OCI-LY1 (cell line): ENCODE measurements at regions not wholly inside any gene's neighbourhood (a gene's known extent, or its start where the extent isn't known, plus 50 kb on each side); places are given as distances from the start of the nearest gene placed in this dataset.

Source experiments
- EZH2 ChIP-seq: fragments of 200-600 bp; sonication (generic), shearing (Covaris generic); IDR thresholded peaks from 2 replicates; pipeline ENCODE4 v1.8.0; 2017; ENCODE audit warnings: borderline replicate concordance, mixed run types, mild to moderate bottlenecking, antibody characterized with exemption, low read length, moderate library complexity, mixed read lengths
- TF ChIP-seq, protein P1 (sequence below): fragments of 200-600 bp; sonication (generic), shearing (Covaris generic); IDR thresholded peaks from 2 replicates; pipeline ENCODE4 v1.5.1; 2017; ENCODE audit warnings: mild to moderate bottlenecking, antibody characterized with exemption, low read length, moderate library complexity, mixed read lengths

DNA sequence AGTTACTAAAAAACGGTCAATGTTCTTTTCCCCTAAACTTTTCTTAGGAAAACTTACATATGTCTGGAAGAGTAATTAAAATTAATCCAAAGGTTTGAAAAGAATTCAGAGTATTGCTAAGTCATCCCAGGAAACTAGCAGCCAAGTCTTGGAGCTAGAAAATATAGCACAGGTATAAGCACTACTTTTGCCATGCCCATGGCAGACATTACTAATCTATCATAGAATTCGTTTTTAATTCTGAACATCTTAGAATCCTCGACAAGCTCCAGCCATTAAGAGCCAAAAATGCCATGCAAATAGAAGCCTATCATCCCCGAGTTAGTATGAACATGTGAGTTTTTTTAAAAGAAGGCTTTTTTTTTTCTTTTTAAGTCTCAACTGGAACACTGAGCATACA is 395.0 kb downstream of the ZEB2 start:
- TF ChIP-seq, protein P1, sequence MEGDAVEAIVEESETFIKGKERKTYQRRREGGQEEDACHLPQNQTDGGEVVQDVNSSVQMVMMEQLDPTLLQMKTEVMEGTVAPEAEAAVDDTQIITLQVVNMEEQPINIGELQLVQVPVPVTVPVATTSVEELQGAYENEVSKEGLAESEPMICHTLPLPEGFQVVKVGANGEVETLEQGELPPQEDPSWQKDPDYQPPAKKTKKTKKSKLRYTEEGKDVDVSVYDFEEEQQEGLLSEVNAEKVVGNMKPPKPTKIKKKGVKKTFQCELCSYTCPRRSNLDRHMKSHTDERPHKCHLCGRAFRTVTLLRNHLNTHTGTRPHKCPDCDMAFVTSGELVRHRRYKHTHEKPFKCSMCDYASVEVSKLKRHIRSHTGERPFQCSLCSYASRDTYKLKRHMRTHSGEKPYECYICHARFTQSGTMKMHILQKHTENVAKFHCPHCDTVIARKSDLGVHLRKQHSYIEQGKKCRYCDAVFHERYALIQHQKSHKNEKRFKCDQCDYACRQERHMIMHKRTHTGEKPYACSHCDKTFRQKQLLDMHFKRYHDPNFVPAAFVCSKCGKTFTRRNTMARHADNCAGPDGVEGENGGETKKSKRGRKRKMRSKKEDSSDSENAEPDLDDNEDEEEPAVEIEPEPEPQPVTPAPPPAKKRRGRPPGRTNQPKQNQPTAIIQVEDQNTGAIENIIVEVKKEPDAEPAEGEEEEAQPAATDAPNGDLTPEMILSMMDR: no peak
- no peak for TF ChIP-seq EZH2
